H9 (cell line): ENCODE measurements at regions not wholly inside any gene's neighbourhood (a gene's known extent, or its start where the extent isn't known, plus 50 kb on each side); places are given as distances from the start of the nearest gene placed in this dataset.
"Not testable (repeated sequence)": the region's sequence is repeated elsewhere in the genome, so short reads cannot be mapped to it uniquely, and the experiment has no call there.

Experiments used
- DNase-seq: peaks from one replicate; pipeline ENCODE4 v3.0.0-alpha.2; 2017
- H2AFZ ChIP-seq: one replicate; pipeline ENCODE4 v1.6.1; 2013; ENCODE audit warnings: mild to moderate bottlenecking, low read length, control low read depth, moderate library complexity
- H2AK5ac ChIP-seq: 2 replicates; pipeline ENCODE4 v1.6.1; 2013; ENCODE audit warnings: low read length, control low read depth, mixed read lengths; ENCODE audit not compliant: insufficient read length
- H2BK120ac ChIP-seq: one replicate; pipeline ENCODE4 v1.6.1; 2013; ENCODE audit warnings: low read depth, mild to moderate bottlenecking, low read length, control low read depth, inconsistent platforms; ENCODE audit not compliant: poor library complexity, severe bottlenecking
- H2BK12ac ChIP-seq: 2 replicates; pipeline ENCODE4 v1.6.1; 2013; ENCODE audit warnings: low read length, control low read depth, mixed read lengths, low read depth; ENCODE audit not compliant: insufficient read length
- H2BK15ac ChIP-seq: 2 replicates; pipeline ENCODE4 v1.6.1; 2013; ENCODE audit warnings: low read depth, low read length, control low read depth
- H2BK20ac ChIP-seq: one replicate; pipeline ENCODE4 v1.6.1; 2013; ENCODE audit warnings: low read depth, mild to moderate bottlenecking, low read length, control low read depth, inconsistent platforms; ENCODE audit not compliant: poor library complexity, severe bottlenecking
- H2BK5ac ChIP-seq: 2 replicates; pipeline ENCODE4 v1.6.1; 2013; ENCODE audit warnings: low read length, control low read depth, mixed read lengths; ENCODE audit not compliant: insufficient read length
- H3K14ac ChIP-seq: 2 replicates; pipeline ENCODE4 v1.6.1; 2013; ENCODE audit warnings: low read length, control low read depth; ENCODE audit not compliant: insufficient read depth
- H3K18ac ChIP-seq: 2 replicates; pipeline ENCODE4 v1.6.1; 2013; ENCODE audit warnings: low read depth, mild to moderate bottlenecking, mixed read lengths, low read length, control low read depth; ENCODE audit not compliant: insufficient read length
- H3K23ac ChIP-seq: 2 replicates; pipeline ENCODE4 v1.6.1; 2013; ENCODE audit warnings: low read length, control low read depth, mixed read lengths, low read depth; ENCODE audit not compliant: insufficient read length
- H3K23me2 ChIP-seq: 2 replicates; pipeline ENCODE4 v1.6.1; 2013; ENCODE audit warnings: low read depth, mild to moderate bottlenecking, mixed read lengths, low read length, control low read depth; ENCODE audit not compliant: insufficient read length, poor library complexity, severe bottlenecking
- H3K27ac ChIP-seq: 2 replicates; pipeline ENCODE4 v1.5.1; 2013; ENCODE audit warnings: low read length, control low read depth, mixed read lengths, low read depth; ENCODE audit not compliant: insufficient read length
- H3K27me3 ChIP-seq: 2 replicates; pipeline ENCODE4 v1.6.1; 2013; ENCODE audit warnings: low read length, control low read depth, inconsistent platforms; ENCODE audit not compliant: insufficient read depth
- H3K4ac ChIP-seq: 2 replicates; pipeline ENCODE4 v1.6.1; 2013; ENCODE audit warnings: low read depth, mild to moderate bottlenecking, control low read depth, inconsistent platforms, low read length, moderate library complexity
- H3K4me1 ChIP-seq: 2 replicates; pipeline ENCODE4 v1.6.1; 2013; ENCODE audit warnings: low read length, control low read depth, inconsistent platforms; ENCODE audit not compliant: insufficient read depth
- H3K4me2 ChIP-seq: 2 replicates; pipeline ENCODE4 v1.6.1; 2013; ENCODE audit warnings: low read length, control low read depth, mixed read lengths; ENCODE audit not compliant: insufficient read length, insufficient read depth
- H3K56ac ChIP-seq: 2 replicates; pipeline ENCODE4 v1.6.1; 2013; ENCODE audit warnings: low read depth, mild to moderate bottlenecking, mixed read lengths, low read length, control low read depth; ENCODE audit not compliant: insufficient read length
- H3K79me1 ChIP-seq: 2 replicates; pipeline ENCODE4 v1.6.1; 2013; ENCODE audit warnings: low read depth, mild to moderate bottlenecking, moderate library complexity, low read length, control low read depth, inconsistent platforms; ENCODE audit not compliant: insufficient read depth, poor library complexity, severe bottlenecking
- H3K79me2 ChIP-seq: 2 replicates; pipeline ENCODE4 v1.6.1; 2013; ENCODE audit warnings: low read length, control low read depth, inconsistent platforms; ENCODE audit not compliant: insufficient read depth
- H3K9ac ChIP-seq: 2 replicates; pipeline ENCODE4 v1.6.1; 2013; ENCODE audit warnings: low read length, control low read depth, mixed read lengths; ENCODE audit not compliant: insufficient read length; ENCODE audit errors: extremely low read depth
- H3K9me3 ChIP-seq: one replicate; pipeline ENCODE4 v1.6.1; 2013; ENCODE audit warnings: low read depth, low read length, inconsistent platforms; ENCODE audit not compliant: control insufficient read depth
- H3T11ph ChIP-seq: one replicate; pipeline ENCODE4 v1.6.1; 2013; ENCODE audit warnings: mild to moderate bottlenecking, low read length, control low read depth, inconsistent platforms
- H4K20me1 ChIP-seq: one replicate; pipeline ENCODE4 v1.6.1; 2013; ENCODE audit not compliant: control insufficient read depth, insufficient read length, insufficient read depth
- H4K5ac ChIP-seq: 2 replicates; pipeline ENCODE4 v1.6.1; 2013; ENCODE audit warnings: low read depth, mild to moderate bottlenecking, mixed read lengths, low read length, control low read depth; ENCODE audit not compliant: insufficient read length
- H4K8ac ChIP-seq: replicated peaks from 2 replicates; pipeline ENCODE4 v1.6.1; 2013; ENCODE audit warnings: low read length, control low read depth, mixed read lengths, low read depth; ENCODE audit not compliant: insufficient read length
- H4K91ac ChIP-seq: 2 replicates; pipeline ENCODE4 v1.6.1; 2013; ENCODE audit warnings: low read depth, mild to moderate bottlenecking, moderate library complexity, mixed read lengths, low read length, control low read depth; ENCODE audit not compliant: insufficient read length
- H3K27ac Mint-ChIP-seq, 3 experiments: 2 replicates in 2 of 3; 3 replicates in 1 of 3; pipeline ENCODE4 v1.8.0; 2020 to 2021; ENCODE audit warnings: mixed read lengths in 3 of 3, mild to moderate bottlenecking in 1 of 3, moderate library complexity in 1 of 3
- H3K27me3 Mint-ChIP-seq: 2 replicates; pipeline ENCODE4 v1.8.0; 2021; ENCODE audit warnings: low read depth, mild to moderate bottlenecking, moderate library complexity, mixed read lengths
- H3K36me3 Mint-ChIP-seq, 3 experiments: 2 replicates in 2 of 3; 3 replicates in 1 of 3; pipeline ENCODE4 v1.8.0; 2020 to 2021; ENCODE audit warnings: low read depth in 3 of 3, mixed read lengths in 3 of 3; ENCODE audit not compliant: insufficient read depth in 1 of 3
- H3K4me1 Mint-ChIP-seq, 2 experiments: 2 replicates each; pipeline ENCODE4 v1.8.0; 2020; ENCODE audit warnings: mixed read lengths in 2 of 2
- H3K4me3 Mint-ChIP-seq, 2 experiments: 2 replicates in 1 of 2; 3 replicates in 1 of 2; pipeline ENCODE4 v1.8.0; 2020 to 2021; ENCODE audit warnings: mild to moderate bottlenecking in 2 of 2, mixed read lengths in 2 of 2, moderate library complexity in 1 of 2
- H3K9me3 Mint-ChIP-seq, 2 experiments: 2 replicates in 1 of 2; 3 replicates in 1 of 2; pipeline ENCODE4 v1.8.0; 2020; ENCODE audit warnings: mild to moderate bottlenecking in 2 of 2, mixed read lengths in 2 of 2, moderate library complexity in 1 of 2
- WGBS: extraction: QIAGEN DNeasy Blood & Tissue Kit; methylation state at CpG from one replicate; pipeline ENCODE4 v1.1.7; 2013; ENCODE audit warnings: missing lambda C conversion rate, low lambda C conversion rate, mixed read lengths; ENCODE audit not compliant: insufficient read length; ENCODE audit errors: extremely low coverage; 5-methylcytosine and 5-hydroxymethylcytosine counted together

DNA sequence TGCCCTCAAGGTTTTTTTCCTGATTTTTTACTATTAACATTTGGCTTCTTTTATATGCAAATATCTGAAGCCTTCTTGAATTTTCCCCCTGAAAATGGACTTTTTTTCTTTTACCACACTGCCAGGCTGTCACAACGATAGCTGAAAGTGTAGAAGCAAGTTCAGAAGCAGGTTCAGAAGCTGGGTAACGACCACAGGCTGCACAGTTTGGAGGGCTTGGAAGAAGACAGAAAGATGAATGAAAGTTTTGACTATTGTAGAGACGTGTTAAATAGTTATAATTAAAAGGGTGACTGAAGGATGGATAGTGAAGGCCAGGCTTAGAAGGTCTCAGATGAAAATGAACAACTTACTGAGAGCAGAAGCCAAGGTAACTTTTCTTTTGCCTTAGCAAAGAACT, 826.4 kb downstream of the FOXD4L5 start:
- not testable (repeated sequence) for H3K4me2 ChIP-seq, H3K4me1 ChIP-seq, H3K9me3 ChIP-seq, H2BK15ac ChIP-seq, H3K23ac ChIP-seq, H3K27me3 ChIP-seq, H2BK12ac ChIP-seq, H4K5ac ChIP-seq, H3K4me1 Mint-ChIP-seq, H3K79me1 ChIP-seq, H3K27ac ChIP-seq, H3K9me3 Mint-ChIP-seq, H3K56ac ChIP-seq, H2BK20ac ChIP-seq, H2AFZ ChIP-seq, H4K20me1 ChIP-seq, H3K27ac Mint-ChIP-seq, H3K4ac ChIP-seq, H3T11ph ChIP-seq, H3K23me2 ChIP-seq, H2BK5ac ChIP-seq, H4K8ac ChIP-seq, H3K36me3 Mint-ChIP-seq, H3K4me3 Mint-ChIP-seq, H3K79me2 ChIP-seq, H2AK5ac ChIP-seq, H2BK120ac ChIP-seq, H3K18ac ChIP-seq, DNase-seq, H4K91ac ChIP-seq, H3K14ac ChIP-seq, H3K9ac ChIP-seq
- WGBS = no CpG with 5 or more reads among the region's 3 CpGs
- peaks cover 14% of the 10 kb centered on the region for H3K27me3 Mint-ChIP-seq

DNA sequence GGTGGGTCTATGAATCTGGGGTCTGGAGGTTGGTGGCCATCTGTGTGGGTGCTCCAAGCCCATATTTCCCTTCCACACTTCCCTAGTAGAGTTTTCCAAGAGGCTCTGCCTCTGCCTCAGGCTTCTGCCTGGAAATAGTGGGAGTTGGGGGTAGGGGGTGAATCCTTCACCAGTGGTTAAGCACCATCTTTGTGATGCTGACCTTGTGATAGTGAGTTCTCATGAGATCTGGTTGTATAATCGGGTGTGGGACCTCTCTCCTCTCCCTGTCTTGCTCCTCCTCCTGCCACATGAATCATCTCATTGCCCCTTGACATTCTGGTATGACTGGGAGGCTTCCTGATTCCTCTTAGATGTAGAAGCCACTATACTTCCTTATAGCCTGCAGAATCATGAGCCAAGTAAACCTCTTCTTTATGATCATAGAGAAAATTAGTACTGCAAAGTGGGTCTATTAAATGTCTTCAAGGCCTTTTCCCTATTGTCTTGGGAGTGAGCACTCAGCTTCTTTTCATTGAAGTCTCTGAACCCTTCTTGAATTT, 829.8 kb downstream of the FOXD4L5 start:
- H3K9me3 ChIP-seq, H3K79me2 ChIP-seq, H3K56ac ChIP-seq, H3K36me3 Mint-ChIP-seq, H3K4ac ChIP-seq, H3K23ac ChIP-seq, H3K4me1 Mint-ChIP-seq, H3K9ac ChIP-seq, H2BK15ac ChIP-seq, H4K91ac ChIP-seq, H2AFZ ChIP-seq, H3K9me3 Mint-ChIP-seq, H2BK5ac ChIP-seq, H3K27me3 ChIP-seq, H3K79me1 ChIP-seq, H4K20me1 ChIP-seq, H3K27ac ChIP-seq, H2AK5ac ChIP-seq, H3K4me1 ChIP-seq, H4K5ac ChIP-seq, H3K14ac ChIP-seq, H3T11ph ChIP-seq, H3K23me2 ChIP-seq, H2BK120ac ChIP-seq, H2BK12ac ChIP-seq, H3K27ac Mint-ChIP-seq, H4K8ac ChIP-seq, H3K18ac ChIP-seq, H3K4me3 Mint-ChIP-seq, H2BK20ac ChIP-seq, DNase-seq, H3K4me2 ChIP-seq: not testable (repeated sequence)
- WGBS = no CpG with 5 or more reads among the region's 1 CpG
- peaks cover 36% of the 10 kb centered on the region for H3K27me3 Mint-ChIP-seq
